Suppressor macrophage treated with lipopolysaccharide for 4 hours (primary cell): ENCODE measurements at regions not wholly inside any gene's neighbourhood (a gene's known extent, or its start where the extent isn't known, plus 50 kb on each side); places are given as distances from the start of the nearest gene placed in this dataset.

Experiments used
- DNase-seq: peaks from one replicate; pipeline ENCODE4 v3.0.0-alpha.2; 2020

GRCh38 chr1:29869802-29870201 is 633.5 kb downstream of the PTPRU start:
- no peak for DNase-seq

- no peak for DNase-seq
These were observed 632.6 kb downstream of the PTPRU start for GRCh38 chr1:29868944-29869343.

GRCh38 chr1:29868096-29868495 is 631.8 kb downstream of the PTPRU start:
- no peak for DNase-seq

GRCh38 chr1:29865051-29865450 is 628.7 kb downstream of the PTPRU start:
- no peak for DNase-seq

GRCh38 chr1:29864431-29865022 is 628.2 kb downstream of the PTPRU start:
- DNase-seq, result no peak

- no peak for DNase-seq
These were observed 625.6 kb downstream of the PTPRU start for GRCh38 chr1:29861922-29862321.

- DNase-seq, result no peak
These were observed 625.1 kb downstream of the PTPRU start for GRCh38 chr1:29861446-29861845.

- no peak for DNase-seq
These were observed 624.4 kb downstream of the PTPRU start for GRCh38 chr1:29860681-29861080.

- DNase-seq, result no peak
These were observed 623.7 kb downstream of the PTPRU start for GRCh38 chr1:29860056-29860455.

GRCh38 chr1:29859126-29859525 is 622.8 kb downstream of the PTPRU start:
- DNase-seq, result no peak

GRCh38 chr1:29858646-29859045 is 622.3 kb downstream of the PTPRU start:
- DNase-seq, result no peak

GRCh38 chr1:29856340-29857114 is 620.2 kb downstream of the PTPRU start:
- no peak for DNase-seq

GRCh38 chr1:29855561-29856160 is 619.3 kb downstream of the PTPRU start:
- no peak for DNase-seq

- DNase-seq, result no peak
These were observed 618.5 kb downstream of the PTPRU start for GRCh38 chr1:29854700-29855276.

GRCh38 chr1:29853716-29854330 is 617.5 kb downstream of the PTPRU start:
- no peak for DNase-seq

GRCh38 chr1:29852248-29852647 is 615.9 kb downstream of the PTPRU start:
- no peak for DNase-seq

- DNase-seq, result no peak
These were observed 615.4 kb downstream of the PTPRU start for GRCh38 chr1:29851691-29852090.

GRCh38 chr1:29849991-29850757 is 613.9 kb downstream of the PTPRU start:
- no peak for DNase-seq

GRCh38 chr1:29849038-29849750 is 612.9 kb downstream of the PTPRU start:
- DNase-seq, result peak; percentile 63

- DNase-seq, result no peak
These were observed 609.6 kb downstream of the PTPRU start for GRCh38 chr1:29845910-29846309.

- DNase-seq, result no peak
These were observed 605.8 kb downstream of the PTPRU start for GRCh38 chr1:29842130-29842529.

- DNase-seq, result no peak
These were observed 603.4 kb downstream of the PTPRU start for GRCh38 chr1:29839726-29840125.
